NCI-H2196 treated with DMSO at 0.1 percent for 48 hours (cell line): ENCODE measurements at regions not wholly inside any gene's neighbourhood (a gene's known extent, or its start where the extent isn't known, plus 50 kb on each side); places are given as distances from the start of the nearest gene placed in this dataset.

Experiments
- DNase-seq: peaks from one replicate; lab custom pipeline; 2025; ENCODE audit not compliant: unreplicated experiment; lab: John Stamatoyannopoulos, UW

DNA sequence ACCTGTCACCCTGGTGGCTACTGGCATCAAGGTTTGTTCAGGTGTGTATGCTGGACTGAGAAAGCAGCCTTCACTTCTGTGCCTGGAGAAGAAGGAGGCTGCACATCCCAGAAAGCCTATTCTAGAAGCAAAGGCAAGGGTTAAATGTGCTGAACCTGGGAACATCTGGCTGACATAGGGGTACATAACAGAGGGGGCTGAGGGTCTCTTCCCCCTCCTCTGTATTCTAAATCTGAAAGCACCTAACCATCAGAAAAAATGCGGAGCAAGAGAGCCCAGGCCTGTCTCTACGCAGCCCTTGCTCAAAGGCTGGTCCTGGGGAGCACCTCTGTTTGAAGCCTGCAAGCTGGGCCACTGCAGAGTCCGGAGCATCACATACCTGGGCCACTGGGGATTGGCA is 53.2 kb upstream of the FSTL4 start:
- DNase-seq, result no peak

DNA sequence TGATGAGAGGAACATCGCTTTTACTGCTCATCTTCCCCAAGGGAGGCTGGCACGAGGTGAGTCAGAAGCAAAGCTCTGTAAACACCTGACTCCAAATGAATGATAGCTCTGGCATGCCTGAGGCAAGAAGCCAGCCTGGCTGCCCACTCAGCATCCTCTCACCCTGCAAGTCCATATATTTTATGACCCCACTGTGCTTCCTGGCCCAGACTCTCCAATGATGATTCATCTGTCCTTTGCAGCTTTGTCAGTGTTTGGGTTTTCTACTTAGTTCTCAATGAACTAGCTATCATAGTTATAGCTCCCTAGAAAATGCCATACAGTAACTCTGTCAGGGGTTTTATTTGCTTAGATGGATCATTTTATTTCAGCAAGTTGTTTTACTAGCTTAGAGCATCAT is 52.1 kb upstream of the FSTL4 start:
- DNase-seq, result no peak

DNA sequence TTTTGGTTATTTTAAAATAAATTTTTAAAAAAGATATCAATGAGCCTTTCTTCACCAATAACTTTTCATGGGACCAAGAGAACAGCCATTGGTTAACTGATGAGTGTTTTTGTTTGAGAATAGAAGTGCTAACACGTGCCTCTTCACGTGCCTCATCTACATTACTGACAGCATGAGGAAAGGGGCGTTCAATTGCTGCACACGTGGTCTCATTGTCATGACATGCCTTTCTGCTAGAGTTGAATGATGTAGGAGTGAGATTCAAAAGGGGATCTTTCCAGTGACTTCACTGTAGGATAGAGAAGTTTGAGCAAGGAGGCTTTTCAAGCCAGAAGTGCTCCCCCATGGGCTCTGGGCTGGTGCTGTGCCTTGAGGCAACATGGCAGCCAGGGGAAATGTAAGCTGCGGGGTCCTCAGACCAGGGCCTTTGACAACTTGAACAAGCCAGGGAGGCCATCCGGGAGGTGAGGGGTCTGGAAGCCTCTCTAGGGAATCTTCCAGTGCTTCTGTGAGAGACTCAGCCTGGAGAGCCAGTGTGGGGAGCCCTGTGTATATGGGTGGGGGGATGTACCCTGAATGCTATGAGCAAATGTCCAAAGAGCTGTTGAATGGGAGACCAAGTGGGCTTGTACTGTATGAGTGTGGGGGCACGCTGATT is 51.2 kb upstream of the FSTL4 start:
- no peak for DNase-seq

DNA sequence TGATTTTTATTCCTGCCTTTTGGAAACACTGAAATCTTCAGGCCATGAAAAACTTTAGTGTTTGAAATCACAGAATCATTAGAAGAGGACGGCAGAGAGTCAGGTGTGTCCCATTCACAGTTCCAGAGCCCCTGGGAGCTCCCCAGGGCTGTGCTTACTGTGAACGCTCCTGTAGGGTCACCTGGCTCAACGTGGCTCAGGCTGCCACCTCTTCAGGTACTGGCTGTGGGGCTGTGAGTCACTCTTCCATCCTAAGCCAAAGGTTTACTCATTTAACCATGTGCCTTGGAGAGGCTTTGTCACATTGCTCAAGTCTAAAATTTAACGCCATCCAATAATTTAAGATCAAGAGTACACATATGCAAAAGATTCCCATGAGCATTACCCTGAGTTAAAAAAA is 50.2 kb upstream of the FSTL4 start:
- no peak for DNase-seq
